ENCODE measurements at regions not wholly inside any gene's neighbourhood (a gene's known extent, or its start where the extent isn't known, plus 50 kb on each side); places are given as distances from the start of the nearest gene placed in this dataset.

DNA sequence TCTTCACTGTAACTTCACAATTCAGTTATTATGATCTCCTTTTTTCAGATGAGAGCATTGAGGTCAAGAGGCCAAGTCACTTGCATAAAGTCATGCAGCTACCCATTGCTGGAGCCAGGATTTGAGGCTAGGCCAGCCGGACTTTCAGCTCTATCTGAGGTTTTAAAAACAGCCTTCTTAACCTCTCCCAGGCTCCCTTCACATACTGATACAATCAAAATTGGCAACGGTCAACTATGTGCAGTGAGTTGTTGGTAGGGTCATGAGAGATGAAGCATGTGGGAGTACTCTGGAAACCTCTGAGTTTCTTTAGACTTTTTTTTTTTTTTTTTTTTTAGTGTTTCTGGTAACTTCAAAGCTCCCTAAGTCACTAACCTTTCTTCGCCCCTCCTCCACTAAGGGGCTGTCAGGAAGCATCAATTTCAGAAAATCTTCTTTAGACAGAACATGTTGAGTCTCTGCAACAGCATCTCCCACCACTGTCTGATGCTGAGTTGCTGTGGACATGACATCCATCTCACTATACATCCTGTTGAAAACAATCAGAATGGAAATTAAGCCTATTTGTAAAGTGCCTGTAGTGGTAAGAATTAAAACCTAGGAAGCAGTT is 201.8 kb downstream of the SIPA1L2 start (continued):
- TF ChIP-seq ELF1 (tag; IDR thresholded peaks at IDR 0.05) (no peak), MCM3 (IDR thresholded peaks at IDR 0.05) (no peak)
- TF ChIP-seq, protein P1, sequence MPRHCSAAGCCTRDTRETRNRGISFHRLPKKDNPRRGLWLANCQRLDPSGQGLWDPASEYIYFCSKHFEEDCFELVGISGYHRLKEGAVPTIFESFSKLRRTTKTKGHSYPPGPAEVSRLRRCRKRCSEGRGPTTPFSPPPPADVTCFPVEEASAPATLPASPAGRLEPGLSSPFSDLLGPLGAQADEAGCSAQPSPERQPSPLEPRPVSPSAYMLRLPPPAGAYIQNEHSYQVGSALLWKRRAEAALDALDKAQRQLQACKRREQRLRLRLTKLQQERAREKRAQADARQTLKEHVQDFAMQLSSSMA (CRISPR knock-in tag; IDR thresholded peaks at IDR 0.05) = no peak
- TF ChIP-seq, protein P2, sequence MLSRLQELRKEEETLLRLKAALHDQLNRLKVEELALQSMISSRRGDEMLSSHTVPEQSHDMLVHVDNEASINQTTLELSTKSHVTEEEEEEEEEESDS (CRISPR knock-in tag; IDR thresholded peaks at IDR 0.05) = no peak

DNA sequence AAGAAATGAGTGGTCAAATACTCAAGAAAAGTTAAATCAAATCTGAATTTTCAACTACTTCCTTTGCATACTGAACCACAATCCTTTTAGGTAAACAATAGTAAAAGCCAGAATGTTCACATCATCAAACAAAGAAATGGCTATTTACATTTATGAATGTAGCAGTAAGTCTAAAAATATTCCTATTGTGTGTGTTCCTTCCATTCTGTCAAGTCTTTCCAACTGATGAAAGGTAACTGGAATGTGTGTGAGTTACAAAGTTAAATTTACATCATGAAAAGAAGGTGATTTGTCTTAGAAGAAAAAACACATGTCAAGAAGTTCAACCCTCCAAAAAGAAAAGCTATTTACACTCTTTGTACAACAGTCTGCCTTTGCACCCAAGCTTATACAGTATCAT is 203.1 kb downstream of the SIPA1L2 start:
- POLR2A ChIA-PET = interaction anchor here (0.7 kb wide), 1 partner anchor 97 kb away, joined by 3 read pairs; no protein-coding TSS in a partner anchor
- Histone ChIP-seq H3K79me2 (ENCODE audit: control insufficient read depth, insufficient read depth, low read length) (no peaks in the 10 kb centered on the region), H4K20me1 (replicated peaks; ENCODE audit: control insufficient read depth, insufficient read depth, low read length) (no peaks in the 10 kb centered on the region), H3K27me3 (ENCODE audit: control insufficient read depth in 2 of 2, insufficient read depth in 2 of 2, low read length in 2 of 2) (no peaks in the 10 kb centered on the region), H3K4me1 (replicated peaks in 1 of 2; ENCODE audit: control insufficient read depth in 2 of 2, insufficient read depth in 2 of 2, low read length in 2 of 2) (no peaks in the 10 kb centered on the region), H3K36me3 (ENCODE audit: control insufficient read depth, insufficient read depth, low read length) (no peaks in the 10 kb centered on the region), H3K9ac (ENCODE audit: insufficient read depth in 1 of 2, low read depth in 2 of 2, low read length in 2 of 2) (no peak overlapping the region), H3K4me2 (ENCODE audit: insufficient read depth, low read length) (no peak overlapping the region), H3K27ac (ENCODE audit: extremely low read depth, low read depth, low read length) (no peak overlapping the region), H3K9me1 (ENCODE audit: control insufficient read depth, insufficient read depth, low read length) (no peaks in the 10 kb centered on the region), H3K4me3 (no peak overlapping the region), H2AFZ (ENCODE audit: low read depth, low read length) (no peak overlapping the region), H3K9me3 (replicated peaks; ENCODE audit: control insufficient read depth, insufficient read depth, low read depth, low read length) (no peaks in the 10 kb centered on the region)
- in situ Hi-C loops (cut with MboI) (no loop called here), intact Hi-C loops (cut with micrococcal nuclease) (no loop called here)
- FAIRE-seq (no peak), ATAC-seq (no peak), DNase-seq (ENCODE audit: extremely low read depth in 1 of 4, low spot score in 3 of 4) (no peak)
- CTCF ChIA-PET (ENCODE audit: low intra/inter-chr PET ratio) = no interaction called here
- BruUV-seq (replicated peaks) = no TSS peak
- TF ChIP-seq RBBP5 (IDR thresholded peaks at IDR 0.05; ENCODE audit: borderline replicate concordance, insufficient read depth, low read length, poor library complexity, severe bottlenecking) = no peak
- no peak for TF ChIP-seq ZNF644 (tag; IDR thresholded peaks at IDR 0.05; ENCODE audit: low read depth)
- TF ChIP-seq FOS (IDR thresholded peaks at IDR 0.05; ENCODE audit: extremely low read depth, insufficient read length) = no peak
- TF ChIP-seq, protein P3, sequence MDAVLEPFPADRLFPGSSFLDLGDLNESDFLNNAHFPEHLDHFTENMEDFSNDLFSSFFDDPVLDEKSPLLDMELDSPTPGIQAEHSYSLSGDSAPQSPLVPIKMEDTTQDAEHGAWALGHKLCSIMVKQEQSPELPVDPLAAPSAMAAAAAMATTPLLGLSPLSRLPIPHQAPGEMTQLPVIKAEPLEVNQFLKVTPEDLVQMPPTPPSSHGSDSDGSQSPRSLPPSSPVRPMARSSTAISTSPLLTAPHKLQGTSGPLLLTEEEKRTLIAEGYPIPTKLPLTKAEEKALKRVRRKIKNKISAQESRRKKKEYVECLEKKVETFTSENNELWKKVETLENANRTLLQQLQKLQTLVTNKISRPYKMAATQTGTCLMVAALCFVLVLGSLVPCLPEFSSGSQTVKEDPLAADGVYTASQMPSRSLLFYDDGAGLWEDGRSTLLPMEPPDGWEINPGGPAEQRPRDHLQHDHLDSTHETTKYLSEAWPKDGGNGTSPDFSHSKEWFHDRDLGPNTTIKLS (IDR thresholded peaks at IDR 0.05; ENCODE audit: borderline replicate concordance, low read depth) = no peak
- TF ChIP-seq, protein P4, sequence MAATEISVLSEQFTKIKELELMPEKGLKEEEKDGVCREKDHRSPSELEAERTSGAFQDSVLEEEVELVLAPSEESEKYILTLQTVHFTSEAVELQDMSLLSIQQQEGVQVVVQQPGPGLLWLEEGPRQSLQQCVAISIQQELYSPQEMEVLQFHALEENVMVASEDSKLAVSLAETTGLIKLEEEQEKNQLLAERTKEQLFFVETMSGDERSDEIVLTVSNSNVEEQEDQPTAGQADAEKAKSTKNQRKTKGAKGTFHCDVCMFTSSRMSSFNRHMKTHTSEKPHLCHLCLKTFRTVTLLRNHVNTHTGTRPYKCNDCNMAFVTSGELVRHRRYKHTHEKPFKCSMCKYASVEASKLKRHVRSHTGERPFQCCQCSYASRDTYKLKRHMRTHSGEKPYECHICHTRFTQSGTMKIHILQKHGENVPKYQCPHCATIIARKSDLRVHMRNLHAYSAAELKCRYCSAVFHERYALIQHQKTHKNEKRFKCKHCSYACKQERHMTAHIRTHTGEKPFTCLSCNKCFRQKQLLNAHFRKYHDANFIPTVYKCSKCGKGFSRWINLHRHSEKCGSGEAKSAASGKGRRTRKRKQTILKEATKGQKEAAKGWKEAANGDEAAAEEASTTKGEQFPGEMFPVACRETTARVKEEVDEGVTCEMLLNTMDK (IDR thresholded peaks at IDR 0.05; ENCODE audit: borderline replicate concordance, insufficient read depth, low read depth, low read length, poor library complexity, severe bottlenecking) = no peak
- TF ChIP-seq GTF2E2 (tag; IDR thresholded peaks at IDR 0.05) = no peak
- no peak for TF ChIP-seq EZH2 (IDR thresholded peaks at IDR 0.05; ENCODE audit: borderline replicate concordance, low read depth, low read length)
- TF ChIP-seq GTF2F1 (IDR thresholded peaks at IDR 0.05; ENCODE audit: low read depth, low read length) = no peak
- no peak for TF ChIP-seq TSC22D4 (tag; IDR thresholded peaks at IDR 0.05)
- no peak for TF ChIP-seq SMARCA5 (IDR thresholded peaks at IDR 0.05)
- no peak for TF ChIP-seq NR3C1 (CRISPR knock-in tag; IDR thresholded peaks at IDR 0.05)
- TF ChIP-seq ZNF695 (CRISPR knock-in tag; IDR thresholded peaks at IDR 0.05) = no peak
- TF ChIP-seq PHTF2 (CRISPR knock-in tag; IDR thresholded peaks at IDR 0.05) = no peak
- TF ChIP-seq MBD2 (IDR thresholded peaks at IDR 0.05; ENCODE audit: borderline replicate concordance, low read depth) = no peak

Measured in K562 (cell line).